ENCODE measurements at regions not wholly inside any gene's neighbourhood (a gene's known extent, or its start where the extent isn't known, plus 50 kb on each side); places are given as distances from the start of the nearest gene placed in this dataset.

- Histone ChIP-seq H3K36me3 (ENCODE audit: low read depth, low read length) (no peaks in the 10 kb centered on the region), H4K20me1 (ENCODE audit: low read length) (no peaks in the 10 kb centered on the region), H3K4me3 (ENCODE audit: low read length) (no peak overlapping the region), H3K9ac (ENCODE audit: low read length) (no peak overlapping the region), H3K4me2 (ENCODE audit: low read length) (no peak overlapping the region), H3K79me2 (ENCODE audit: low read length) (no peaks in the 10 kb centered on the region), H3K9me3 (ENCODE audit: low read length) (no peaks in the 10 kb centered on the region), H2AFZ (ENCODE audit: low read length) (no peak overlapping the region), H3K9me2 (replicated peaks; ENCODE audit: low read length) (no peaks in the 10 kb centered on the region), H3F3A (ENCODE audit: low read length, unreplicated experiment) (no peaks in the 10 kb centered on the region), H3K27ac (ENCODE audit: low read length) (no peak overlapping the region), H3K27me3 (ENCODE audit: low read length) (no peaks in the 10 kb centered on the region), H3K4me1 (ENCODE audit: insufficient read depth, low read length) (no peaks in the 10 kb centered on the region)
- POLR2A ChIA-PET (ENCODE audit: unreplicated experiment): no interaction called here
- intact Hi-C loops (cut with micrococcal nuclease): no loop called here
- CTCF ChIA-PET: no interaction called here
- TF ChIP-seq CTCF (conservative IDR thresholded peaks at IDR 0.05; ENCODE audit: low read depth, low read length) (no peak), EZH2phosphoT487 (IDR thresholded peaks at IDR 0.05; ENCODE audit: borderline replicate concordance, low read length) (no peak), EZH2 (IDR thresholded peaks at IDR 0.05; ENCODE audit: low read length, unreplicated experiment) (no peak)
- ATAC-seq: no peak
- no peak for DNase-seq
- BruUV-seq (replicated peaks): no TSS peak
These were observed 51.7 kb upstream of the KCNMB1 start for GRCh38 chr5:170440771-170441392.

GRCh38 chr5:170439944-170440269 lies 50.7 kb upstream of the KCNMB1 start:
- Histone ChIP-seq H3K4me1 (ENCODE audit: insufficient read depth, low read length) (no peaks in the 10 kb centered on the region), H3K9ac (ENCODE audit: low read length) (no peak overlapping the region), H3K9me3 (ENCODE audit: low read length) (no peaks in the 10 kb centered on the region), H3K36me3 (ENCODE audit: low read depth, low read length) (no peaks in the 10 kb centered on the region), H3K79me2 (ENCODE audit: low read length) (no peaks in the 10 kb centered on the region), H3K4me3 (ENCODE audit: low read length) (no peak overlapping the region), H3K27me3 (ENCODE audit: low read length) (no peaks in the 10 kb centered on the region), H4K20me1 (ENCODE audit: low read length) (no peaks in the 10 kb centered on the region), H3F3A (ENCODE audit: low read length, unreplicated experiment) (no peaks in the 10 kb centered on the region), H3K9me2 (replicated peaks; ENCODE audit: low read length) (no peaks in the 10 kb centered on the region), H2AFZ (ENCODE audit: low read length) (no peak overlapping the region), H3K4me2 (ENCODE audit: low read length) (no peak overlapping the region), H3K27ac (ENCODE audit: low read length) (no peak overlapping the region)
- intact Hi-C loops (cut with micrococcal nuclease): no loop called here
- POLR2A ChIA-PET (ENCODE audit: unreplicated experiment): no interaction called here
- CTCF ChIA-PET: no interaction called here
- TF ChIP-seq EZH2phosphoT487 (IDR thresholded peaks at IDR 0.05; ENCODE audit: borderline replicate concordance, low read length) (no peak), CTCF (conservative IDR thresholded peaks at IDR 0.05; ENCODE audit: low read depth, low read length) (no peak), EZH2 (IDR thresholded peaks at IDR 0.05; ENCODE audit: low read length, unreplicated experiment) (no peak)
- no peak for DNase-seq
- ATAC-seq: no peak
- BruUV-seq (replicated peaks): no TSS peak

GRCh38 chr5:170439223-170439943 lies 50.2 kb upstream of the KCNMB1 start:
- ChIA-PET POLR2A (ENCODE audit: unreplicated experiment) (no interaction called here), CTCF (no interaction called here)
- Histone ChIP-seq H3F3A (ENCODE audit: low read length, unreplicated experiment) (no peaks in the 10 kb centered on the region), H3K4me2 (ENCODE audit: low read length) (no peak overlapping the region), H3K9me3 (ENCODE audit: low read length) (no peaks in the 10 kb centered on the region), H3K4me3 (ENCODE audit: low read length) (no peak overlapping the region), H3K27me3 (ENCODE audit: low read length) (no peaks in the 10 kb centered on the region), H3K27ac (ENCODE audit: low read length) (no peak overlapping the region), H3K9me2 (replicated peaks; ENCODE audit: low read length) (no peaks in the 10 kb centered on the region), H3K79me2 (ENCODE audit: low read length) (no peaks in the 10 kb centered on the region), H3K9ac (ENCODE audit: low read length) (no peak overlapping the region), H2AFZ (ENCODE audit: low read length) (no peak overlapping the region), H3K4me1 (ENCODE audit: insufficient read depth, low read length) (no peaks in the 10 kb centered on the region), H3K36me3 (ENCODE audit: low read depth, low read length) (no peaks in the 10 kb centered on the region), H4K20me1 (ENCODE audit: low read length) (no peaks in the 10 kb centered on the region)
- TF ChIP-seq EZH2 (IDR thresholded peaks at IDR 0.05; ENCODE audit: low read length, unreplicated experiment) (no peak), CTCF (conservative IDR thresholded peaks at IDR 0.05; ENCODE audit: low read depth, low read length) (no peak), EZH2phosphoT487 (IDR thresholded peaks at IDR 0.05; ENCODE audit: borderline replicate concordance, low read length) (no peak)
- ATAC-seq (no peak), DNase-seq (no peak)
- intact Hi-C loops (cut with micrococcal nuclease): no loop called here
- BruUV-seq (replicated peaks): no TSS peak

Data from PC-3 (cell line).